ENCODE measurements at regions not wholly inside any gene's neighbourhood (a gene's known extent, or its start where the extent isn't known, plus 50 kb on each side); places are given as distances from the start of the nearest gene placed in this dataset.

GRCh38 chr17:34110315-34110714 is 144.8 kb upstream of the CCL2 start:
- no peaks in the 10 kb centered on the region for H3K4me1 ChIP-seq
- H3K27ac ChIP-seq, result no peak overlapping the region
- H3K4me3 ChIP-seq, result no peak overlapping the region
- DNase-seq (ENCODE audit: low spot score), result peak; percentile 34
- H3K9me3 ChIP-seq, result no peaks in the 10 kb centered on the region
- no peaks in the 10 kb centered on the region for H3K36me3 ChIP-seq
- no peaks in the 10 kb centered on the region for H3K27me3 ChIP-seq
- TF ChIP-seq CTCF (IDR thresholded peaks at IDR 0.05), result no peak

GRCh38 chr17:34113089-34113488 is 142.0 kb upstream of the CCL2 start:
- no peaks in the 10 kb centered on the region for H3K27me3 ChIP-seq

GRCh38 chr17:34114174-34114573 is 140.9 kb upstream of the CCL2 start:
- no peak for TF ChIP-seq CTCF (IDR thresholded peaks at IDR 0.05)
- no peak overlapping the region for H3K27ac ChIP-seq
- no peaks in the 10 kb centered on the region for H3K4me1 ChIP-seq
- H3K27me3 ChIP-seq, result no peaks in the 10 kb centered on the region
- no peak for DNase-seq (ENCODE audit: low spot score)
- no peak overlapping the region for H3K4me3 ChIP-seq
- H3K36me3 ChIP-seq, result no peaks in the 10 kb centered on the region
- no peaks in the 10 kb centered on the region for H3K9me3 ChIP-seq

More at GRCh38 chr17:34113089-34113488, 142.0 kb upstream of the CCL2 start:
- TF ChIP-seq CTCF (IDR thresholded peaks at IDR 0.05), result no peak
- no peak overlapping the region for H3K27ac ChIP-seq
- no peaks in the 10 kb centered on the region for H3K9me3 ChIP-seq
- DNase-seq (ENCODE audit: low spot score), result no peak
- no peak overlapping the region for H3K4me3 ChIP-seq
- no peaks in the 10 kb centered on the region for H3K4me1 ChIP-seq
- no peaks in the 10 kb centered on the region for H3K36me3 ChIP-seq

GRCh38 chr17:34116306-34116705 is 138.8 kb upstream of the CCL2 start:
- Histone ChIP-seq H3K27me3 (no peaks in the 10 kb centered on the region), H3K4me3 (no peak overlapping the region), H3K36me3 (no peaks in the 10 kb centered on the region), H3K9me3 (no peaks in the 10 kb centered on the region), H3K4me1 (no peaks in the 10 kb centered on the region), H3K27ac (no peak overlapping the region)
- TF ChIP-seq CTCF (IDR thresholded peaks at IDR 0.05), result no peak
- no peak for DNase-seq (ENCODE audit: low spot score)

GRCh38 chr17:34117332-34117731 is 137.8 kb upstream of the CCL2 start:
- H3K4me3 ChIP-seq, result no peak overlapping the region
- no peaks in the 10 kb centered on the region for H3K9me3 ChIP-seq
- TF ChIP-seq CTCF (IDR thresholded peaks at IDR 0.05), result no peak
- H3K4me1 ChIP-seq, result no peaks in the 10 kb centered on the region
- no peak for DNase-seq (ENCODE audit: low spot score)
- no peak overlapping the region for H3K27ac ChIP-seq
- H3K36me3 ChIP-seq, result no peaks in the 10 kb centered on the region
- H3K27me3 ChIP-seq, result no peaks in the 10 kb centered on the region

- H3K9me3 ChIP-seq, result no peaks in the 10 kb centered on the region
- H3K27me3 ChIP-seq, result no peaks in the 10 kb centered on the region
- H3K27ac ChIP-seq, result no peak overlapping the region
- H3K4me1 ChIP-seq, result no peaks in the 10 kb centered on the region
- no peak overlapping the region for H3K4me3 ChIP-seq
- no peaks in the 10 kb centered on the region for H3K36me3 ChIP-seq
- no peak for TF ChIP-seq CTCF (IDR thresholded peaks at IDR 0.05)
- no peak for DNase-seq (ENCODE audit: low spot score)
These were observed 137.3 kb upstream of the CCL2 start for GRCh38 chr17:34117811-34118210.
